Spleen (tissue), 11 donors: ENCODE measurements at regions not wholly inside any gene's neighbourhood (a gene's known extent, or its start where the extent isn't known, plus 50 kb on each side); places are given as distances from the start of the nearest gene placed in this dataset.

Source experiments
- DNase-seq: peaks from one replicate; pipeline ENCODE4 v3.0.0-alpha.2; 2020
- H3K27ac ChIP-seq, 8 donors: fragments of 200-600 bp; sonication (generic) in 7 of 8; 1 replicate in 4 of 8; 2 replicates in 4 of 8; pipeline versions ENCODE4 v1.5.0 to v1.8.0; 2016 to 2021; ENCODE audit warnings: inconsistent platforms in 4 of 8, mild to moderate bottlenecking in 4 of 8, moderate library complexity in 1 of 8
- H3K27me3 ChIP-seq, 7 donors: fragments of 200-600 bp; sonication (generic) in 6 of 7; replicated peaks in 1 of 7; 1 replicate in 4 of 7; 2 replicates in 3 of 7; pipeline versions ENCODE4 v1.5.0 to v1.8.0; 2016 to 2021; ENCODE audit warnings: inconsistent platforms in 3 of 7, mild to moderate bottlenecking in 1 of 7
- H3K36me3 ChIP-seq, 6 donors: fragments of 200-600 bp; sonication (generic) in 5 of 6; 1 replicate in 4 of 6; 2 replicates in 2 of 6; pipeline versions ENCODE4 v1.5.0 to v1.8.0; 2016 to 2021; ENCODE audit warnings: inconsistent platforms in 2 of 6
- H3K4me1 ChIP-seq, 6 donors: fragments of 200-600 bp; sonication (generic) in 5 of 6; 1 replicate in 3 of 6; 2 replicates in 3 of 6; pipeline versions ENCODE4 v1.5.0 to v1.8.0; 2016 to 2021; ENCODE audit warnings: inconsistent platforms in 3 of 6
- H3K4me3 ChIP-seq, 8 donors: fragments of 200-600 bp; sonication (generic) in 7 of 8; 1 replicate in 4 of 8; 2 replicates in 4 of 8; pipeline versions ENCODE4 v1.5.0 to v1.8.0; 2016 to 2021; ENCODE audit warnings: inconsistent platforms in 4 of 8, mild to moderate bottlenecking in 4 of 8, moderate library complexity in 2 of 8
- H3K9me3 ChIP-seq, 8 donors: fragments of 200-600 bp; sonication (generic) in 7 of 8; 1 replicate in 4 of 8; 2 replicates in 4 of 8; pipeline versions ENCODE4 v1.5.0 to v1.8.0; 2016 to 2021; ENCODE audit warnings: inconsistent platforms in 4 of 8
- POLR2A ChIP-seq, 3 donors: fragments of 450-650 bp; IDR thresholded peaks; one replicate each; pipeline ENCODE4 v1.5.1; 2017; ENCODE audit warnings: antibody characterized with exemption in 3 of 3, mild to moderate bottlenecking in 1 of 3
- POLR2AphosphoS5 ChIP-seq, 3 donors: sonication (generic); formaldehyde crosslinking; IDR thresholded peaks; one replicate each; pipeline ENCODE4 v1.5.1; 2017; ENCODE audit warnings: antibody characterized with exemption in 3 of 3
- WGBS, 5 donors: extraction: QIAGEN DNeasy Blood & Tissue Kit in 3 of 5; methylation state at CpG; one replicate each; pipeline versions ENCODE4 v1.1.5 to v1.1.7; 2013 to 2018; 5-methylcytosine and 5-hydroxymethylcytosine counted together
- intact Hi-C: fragments of 100-400 bp; cut with DNase I; formaldehyde crosslinking; loops from one replicate; pipeline ENCODE4 v1.15.0; 2023; ENCODE audit warnings: low total_unique reads
- TF ChIP-seq, protein P1 (sequence below), 11 experiments: fragments of 200-600 bp in 7 of 11; fragments of 450-650 bp in 4 of 11; sonication (generic) in 4 of 11; IDR thresholded peaks in 8 of 11; conservative IDR thresholded peaks in 3 of 11; 1 replicate in 7 of 11; 2 replicates in 4 of 11; pipeline versions ENCODE4 v1.4.0 to v1.8.0; 2016 to 2021; ENCODE audit warnings: antibody characterized with exemption in 11 of 11, inconsistent platforms in 4 of 11, mild to moderate bottlenecking in 1 of 11
- donor health status: healthy with polysubstance abuse.
- donor health status: DM: no; HTN: no; CAD: no; lungs with moderate emphysema.
- donor health status: DM: no; HTN: no; CAD: no.
- donor health status: Bipolar disorder and iron deficiency.
- donor health status: healthy.
- donor health status: DM: no; HTN: no; CAD: no.
- donor health status: DM: yes; HTN: yes; CAD: no.

DNA sequence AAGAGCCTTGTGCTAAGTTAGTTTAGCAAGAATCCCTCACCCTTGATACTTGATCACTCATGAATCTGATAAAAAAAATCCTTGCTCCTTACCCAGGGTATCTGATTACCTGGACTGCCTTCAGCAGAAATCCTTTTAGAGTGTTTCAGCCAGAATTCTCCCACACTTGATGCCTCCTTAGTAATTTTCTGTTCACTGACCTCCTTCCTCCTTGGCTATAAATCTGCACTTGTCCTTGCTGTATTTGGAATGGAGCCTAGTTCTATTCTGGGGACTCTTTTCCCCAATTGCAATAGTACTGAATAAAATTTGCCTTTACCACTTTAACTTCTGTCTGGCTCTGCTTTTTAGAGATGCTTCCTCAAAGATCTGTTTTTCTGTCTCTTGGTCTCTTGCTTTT lies 84.9 kb downstream of the RPS24 start:
- H3K27me3 ChIP-seq = peaks cover 0 to 6% (median 0%) of the 10 kb centered on the region in 7 donors
- intact Hi-C loops = no loop called here
- TF ChIP-seq, protein P1, sequence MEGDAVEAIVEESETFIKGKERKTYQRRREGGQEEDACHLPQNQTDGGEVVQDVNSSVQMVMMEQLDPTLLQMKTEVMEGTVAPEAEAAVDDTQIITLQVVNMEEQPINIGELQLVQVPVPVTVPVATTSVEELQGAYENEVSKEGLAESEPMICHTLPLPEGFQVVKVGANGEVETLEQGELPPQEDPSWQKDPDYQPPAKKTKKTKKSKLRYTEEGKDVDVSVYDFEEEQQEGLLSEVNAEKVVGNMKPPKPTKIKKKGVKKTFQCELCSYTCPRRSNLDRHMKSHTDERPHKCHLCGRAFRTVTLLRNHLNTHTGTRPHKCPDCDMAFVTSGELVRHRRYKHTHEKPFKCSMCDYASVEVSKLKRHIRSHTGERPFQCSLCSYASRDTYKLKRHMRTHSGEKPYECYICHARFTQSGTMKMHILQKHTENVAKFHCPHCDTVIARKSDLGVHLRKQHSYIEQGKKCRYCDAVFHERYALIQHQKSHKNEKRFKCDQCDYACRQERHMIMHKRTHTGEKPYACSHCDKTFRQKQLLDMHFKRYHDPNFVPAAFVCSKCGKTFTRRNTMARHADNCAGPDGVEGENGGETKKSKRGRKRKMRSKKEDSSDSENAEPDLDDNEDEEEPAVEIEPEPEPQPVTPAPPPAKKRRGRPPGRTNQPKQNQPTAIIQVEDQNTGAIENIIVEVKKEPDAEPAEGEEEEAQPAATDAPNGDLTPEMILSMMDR (IDR thresholded peaks at IDR 0.05 in 8 of 11, conservative IDR thresholded peaks at IDR 0.05 in 3 of 11) = no peak
- TF ChIP-seq POLR2A (IDR thresholded peaks at IDR 0.05) (no peak), POLR2AphosphoS5 (IDR thresholded peaks at IDR 0.05) (no peak)
- no peak overlapping the region for H3K4me3 ChIP-seq
- H3K4me1 ChIP-seq = no peaks in the 10 kb centered on the region
- peaks cover 3 to 33% (median 26%) of the 10 kb centered on the region in 8 donors for H3K9me3 ChIP-seq
- DNase-seq = no peak
- no peaks in the 10 kb centered on the region for H3K36me3 ChIP-seq
- no peak overlapping the region for H3K27ac ChIP-seq

GRCh38 chr10:78121801-78122200 lies 88.1 kb downstream of the RPS24 start:
- Histone ChIP-seq H3K4me3 (no peak overlapping the region), H3K9me3 (peaks cover 3 to 44% (median 29%) of the 10 kb centered on the region in 8 donors), H3K27me3 (peaks cover 0 to 6% (median 0%) of the 10 kb centered on the region in 7 donors), H3K36me3 (no peaks in the 10 kb centered on the region), H3K4me1 (no peaks in the 10 kb centered on the region), H3K27ac (no peak overlapping the region)
- TF ChIP-seq, protein P1 (IDR thresholded peaks at IDR 0.05 in 8 of 11, conservative IDR thresholded peaks at IDR 0.05 in 3 of 11) = no peak
- no peak for TF ChIP-seq POLR2AphosphoS5 (IDR thresholded peaks at IDR 0.05)
- TF ChIP-seq POLR2A (IDR thresholded peaks at IDR 0.05) = no peak
- intact Hi-C loops = no loop called here
- DNase-seq = no peak

DNA sequence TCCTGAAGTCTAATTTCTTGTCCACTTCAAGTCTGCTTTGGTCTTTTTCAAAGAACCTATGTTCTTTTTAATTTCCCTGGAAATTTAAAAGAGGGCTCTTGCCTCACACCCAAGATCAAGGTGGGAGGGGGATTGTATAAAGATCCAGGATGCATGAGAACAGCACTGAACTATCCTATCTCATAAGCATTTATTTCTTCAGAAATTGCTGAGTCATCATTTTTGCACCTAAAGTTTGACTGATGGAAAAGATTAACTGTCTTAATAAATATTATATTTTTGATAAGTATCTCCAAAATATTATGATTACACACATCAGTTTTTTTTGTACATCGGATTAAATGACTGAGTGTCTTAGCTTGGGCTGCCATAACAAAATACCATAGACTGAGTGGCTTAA lies 90.5 kb downstream of the RPS24 start:
- no peaks in the 10 kb centered on the region for H3K36me3 ChIP-seq
- 87 to 95% (median 89%) methylated on average over 1 of the region's 1 CpG for WGBS, 5 donors
- DNase-seq = no peak
- H3K9me3 ChIP-seq = peaks cover 3 to 44% (median 29%) of the 10 kb centered on the region in 8 donors
- no peak overlapping the region for H3K27ac ChIP-seq
- H3K27me3 ChIP-seq = peaks cover 0 to 6% (median 0%) of the 10 kb centered on the region in 7 donors
- H3K4me3 ChIP-seq = no peak overlapping the region
- intact Hi-C loops = no loop called here
- H3K4me1 ChIP-seq = no peaks in the 10 kb centered on the region
- no peak for TF ChIP-seq POLR2A (IDR thresholded peaks at IDR 0.05)
- TF ChIP-seq POLR2AphosphoS5 (IDR thresholded peaks at IDR 0.05) = no peak
- TF ChIP-seq, protein P1 (IDR thresholded peaks at IDR 0.05 in 8 of 11, conservative IDR thresholded peaks at IDR 0.05 in 3 of 11) = no peak

- intact Hi-C loops = no loop called here
- H3K36me3 ChIP-seq = no peaks in the 10 kb centered on the region
- no peaks in the 10 kb centered on the region for H3K4me1 ChIP-seq
- H3K9me3 ChIP-seq = peaks cover 0 to 13% (median 0%) of the 10 kb centered on the region in 8 donors
- WGBS, 5 donors = 95 to 99% (median 96%) methylated on average over 5 of the region's 5 CpGs
- no peak for DNase-seq
- no peak overlapping the region for H3K27ac ChIP-seq
- H3K4me3 ChIP-seq = no peak overlapping the region
- no peak for TF ChIP-seq POLR2AphosphoS5 (IDR thresholded peaks at IDR 0.05)
- TF ChIP-seq, protein P1 (IDR thresholded peaks at IDR 0.05 in 8 of 11, conservative IDR thresholded peaks at IDR 0.05 in 3 of 11) = no peak
- no peak for TF ChIP-seq POLR2A (IDR thresholded peaks at IDR 0.05)
- no peaks in the 10 kb centered on the region for H3K27me3 ChIP-seq
These were observed 95.5 kb downstream of the RPS24 start for GRCh38 chr10:78129211-78129610.
